HTR-8/SVneo (cell line): ENCODE measurements at regions not wholly inside any gene's neighbourhood (a gene's known extent, or its start where the extent isn't known, plus 50 kb on each side); places are given as distances from the start of the nearest gene placed in this dataset.
"Not testable (repeated sequence)": the region's sequence is repeated elsewhere in the genome, so short reads cannot be mapped to it uniquely, and the experiment has no call there.

Experiments used
- DNase-seq: peaks from one replicate; pipeline ENCODE4 v3.0.0; 2011; ENCODE audit warnings: low spot score, mixed read lengths; ENCODE audit not compliant: insufficient read length
- FAIRE-seq: peaks from 2 replicates; lab custom pipeline; 2011; peaks lifted over from hg19 to GRCh38; lab: Jason Lieb, UNC

- no peak for FAIRE-seq
- no peak for DNase-seq
These were observed 759.1 kb upstream of the SLIT2 start for GRCh38 chr4:19492606-19493005.

GRCh38 chr4:19486400-19486799 lies 765.3 kb upstream of the SLIT2 start:
- FAIRE-seq (no peak), DNase-seq (peak; percentile 3)

GRCh38 chr4:19478791-19479190 lies 772.9 kb upstream of the SLIT2 start:
- FAIRE-seq (no peak), DNase-seq (no peak)

GRCh38 chr4:19473569-19473968 lies 778.1 kb upstream of the SLIT2 start:
- FAIRE-seq, result no peak
- no peak for DNase-seq

GRCh38 chr4:19472666-19473065 lies 779.0 kb upstream of the SLIT2 start:
- FAIRE-seq (no peak), DNase-seq (no peak)

- FAIRE-seq, result not testable (repeated sequence)
These were observed 781.7 kb upstream of the SLIT2 start for GRCh38 chr4:19470001-19470400.

GRCh38 chr4:19462117-19462516 lies 789.6 kb upstream of the SLIT2 start:
- FAIRE-seq, result no peak
- DNase-seq, result no peak

More at GRCh38 chr4:19470001-19470400, 781.7 kb upstream of the SLIT2 start:
- DNase-seq, result not testable (repeated sequence)

GRCh38 chr4:19455850-19456602 lies 795.7 kb upstream of the SLIT2 start:
- FAIRE-seq (no peak), DNase-seq (no peak)

- FAIRE-seq (no peak), DNase-seq (no peak)
These were observed 796.5 kb upstream of the SLIT2 start for GRCh38 chr4:19455196-19455595.

GRCh38 chr4:19438233-19438632 lies 813.5 kb upstream of the SLIT2 start:
- FAIRE-seq (no peak), DNase-seq (no peak)

- DNase-seq (no peak), FAIRE-seq (no peak)
These were observed 814.7 kb upstream of the SLIT2 start for GRCh38 chr4:19437008-19437407.

GRCh38 chr4:19429684-19430083 lies 822.0 kb upstream of the SLIT2 start:
- FAIRE-seq (no peak), DNase-seq (no peak)

- FAIRE-seq (no peak), DNase-seq (no peak)
These were observed 826.6 kb upstream of the SLIT2 start for GRCh38 chr4:19425146-19425545.

GRCh38 chr4:19417256-19417655 lies 834.4 kb upstream of the SLIT2 start:
- FAIRE-seq (no peak), DNase-seq (no peak)

GRCh38 chr4:19416146-19416545 lies 835.6 kb upstream of the SLIT2 start:
- FAIRE-seq, result no peak
- DNase-seq, result no peak

GRCh38 chr4:19408490-19408889 lies 843.2 kb upstream of the SLIT2 start:
- no peak for DNase-seq
- no peak for FAIRE-seq

GRCh38 chr4:19406789-19407188 lies 844.9 kb upstream of the SLIT2 start:
- DNase-seq (no peak), FAIRE-seq (no peak)

- DNase-seq, result no peak
- FAIRE-seq, result no peak
These were observed 847.8 kb upstream of the SLIT2 start for GRCh38 chr4:19403786-19404370.

- DNase-seq, result no peak
- no peak for FAIRE-seq
These were observed 849.1 kb upstream of the SLIT2 start for GRCh38 chr4:19402581-19403065.

- no peak for FAIRE-seq
- DNase-seq, result no peak
These were observed 850.2 kb upstream of the SLIT2 start for GRCh38 chr4:19401301-19402080.

- no peak for DNase-seq
- no peak for FAIRE-seq
These were observed 850.9 kb upstream of the SLIT2 start for GRCh38 chr4:19400820-19401219.
